H9 (cell line): ENCODE measurements at regions not wholly inside any gene's neighbourhood (a gene's known extent, or its start where the extent isn't known, plus 50 kb on each side); places are given as distances from the start of the nearest gene placed in this dataset.

Experiments used
- DNase-seq: peaks from one replicate; pipeline ENCODE4 v3.0.0-alpha.2; 2017
- H2AFZ ChIP-seq: one replicate; pipeline ENCODE4 v1.6.1; 2013; ENCODE audit warnings: mild to moderate bottlenecking, low read length, control low read depth, moderate library complexity
- H2AK5ac ChIP-seq: 2 replicates; pipeline ENCODE4 v1.6.1; 2013; ENCODE audit warnings: low read length, control low read depth, mixed read lengths; ENCODE audit not compliant: insufficient read length
- H2BK120ac ChIP-seq: one replicate; pipeline ENCODE4 v1.6.1; 2013; ENCODE audit warnings: low read depth, mild to moderate bottlenecking, low read length, control low read depth, inconsistent platforms; ENCODE audit not compliant: poor library complexity, severe bottlenecking
- H2BK12ac ChIP-seq: 2 replicates; pipeline ENCODE4 v1.6.1; 2013; ENCODE audit warnings: low read length, control low read depth, mixed read lengths, low read depth; ENCODE audit not compliant: insufficient read length
- H2BK15ac ChIP-seq: 2 replicates; pipeline ENCODE4 v1.6.1; 2013; ENCODE audit warnings: low read depth, low read length, control low read depth
- H2BK20ac ChIP-seq: one replicate; pipeline ENCODE4 v1.6.1; 2013; ENCODE audit warnings: low read depth, mild to moderate bottlenecking, low read length, control low read depth, inconsistent platforms; ENCODE audit not compliant: poor library complexity, severe bottlenecking
- H2BK5ac ChIP-seq: 2 replicates; pipeline ENCODE4 v1.6.1; 2013; ENCODE audit warnings: low read length, control low read depth, mixed read lengths; ENCODE audit not compliant: insufficient read length
- H3K14ac ChIP-seq: 2 replicates; pipeline ENCODE4 v1.6.1; 2013; ENCODE audit warnings: low read length, control low read depth; ENCODE audit not compliant: insufficient read depth
- H3K18ac ChIP-seq: 2 replicates; pipeline ENCODE4 v1.6.1; 2013; ENCODE audit warnings: low read depth, mild to moderate bottlenecking, mixed read lengths, low read length, control low read depth; ENCODE audit not compliant: insufficient read length
- H3K23ac ChIP-seq: 2 replicates; pipeline ENCODE4 v1.6.1; 2013; ENCODE audit warnings: low read length, control low read depth, mixed read lengths, low read depth; ENCODE audit not compliant: insufficient read length
- H3K23me2 ChIP-seq: 2 replicates; pipeline ENCODE4 v1.6.1; 2013; ENCODE audit warnings: low read depth, mild to moderate bottlenecking, mixed read lengths, low read length, control low read depth; ENCODE audit not compliant: insufficient read length, poor library complexity, severe bottlenecking
- H3K27ac ChIP-seq: 2 replicates; pipeline ENCODE4 v1.5.1; 2013; ENCODE audit warnings: low read length, control low read depth, mixed read lengths, low read depth; ENCODE audit not compliant: insufficient read length
- H3K27me3 ChIP-seq: 2 replicates; pipeline ENCODE4 v1.6.1; 2013; ENCODE audit warnings: low read length, control low read depth, inconsistent platforms; ENCODE audit not compliant: insufficient read depth
- H3K4ac ChIP-seq: 2 replicates; pipeline ENCODE4 v1.6.1; 2013; ENCODE audit warnings: low read depth, mild to moderate bottlenecking, control low read depth, inconsistent platforms, low read length, moderate library complexity
- H3K4me1 ChIP-seq: 2 replicates; pipeline ENCODE4 v1.6.1; 2013; ENCODE audit warnings: low read length, control low read depth, inconsistent platforms; ENCODE audit not compliant: insufficient read depth
- H3K4me2 ChIP-seq: 2 replicates; pipeline ENCODE4 v1.6.1; 2013; ENCODE audit warnings: low read length, control low read depth, mixed read lengths; ENCODE audit not compliant: insufficient read length, insufficient read depth
- H3K56ac ChIP-seq: 2 replicates; pipeline ENCODE4 v1.6.1; 2013; ENCODE audit warnings: low read depth, mild to moderate bottlenecking, mixed read lengths, low read length, control low read depth; ENCODE audit not compliant: insufficient read length
- H3K79me1 ChIP-seq: 2 replicates; pipeline ENCODE4 v1.6.1; 2013; ENCODE audit warnings: low read depth, mild to moderate bottlenecking, moderate library complexity, low read length, control low read depth, inconsistent platforms; ENCODE audit not compliant: insufficient read depth, poor library complexity, severe bottlenecking
- H3K79me2 ChIP-seq: 2 replicates; pipeline ENCODE4 v1.6.1; 2013; ENCODE audit warnings: low read length, control low read depth, inconsistent platforms; ENCODE audit not compliant: insufficient read depth
- H3K9ac ChIP-seq: 2 replicates; pipeline ENCODE4 v1.6.1; 2013; ENCODE audit warnings: low read length, control low read depth, mixed read lengths; ENCODE audit not compliant: insufficient read length; ENCODE audit errors: extremely low read depth
- H3K9me3 ChIP-seq: one replicate; pipeline ENCODE4 v1.6.1; 2013; ENCODE audit warnings: low read depth, low read length, inconsistent platforms; ENCODE audit not compliant: control insufficient read depth
- H3T11ph ChIP-seq: one replicate; pipeline ENCODE4 v1.6.1; 2013; ENCODE audit warnings: mild to moderate bottlenecking, low read length, control low read depth, inconsistent platforms
- H4K20me1 ChIP-seq: one replicate; pipeline ENCODE4 v1.6.1; 2013; ENCODE audit not compliant: control insufficient read depth, insufficient read length, insufficient read depth
- H4K5ac ChIP-seq: 2 replicates; pipeline ENCODE4 v1.6.1; 2013; ENCODE audit warnings: low read depth, mild to moderate bottlenecking, mixed read lengths, low read length, control low read depth; ENCODE audit not compliant: insufficient read length
- H4K8ac ChIP-seq: replicated peaks from 2 replicates; pipeline ENCODE4 v1.6.1; 2013; ENCODE audit warnings: low read length, control low read depth, mixed read lengths, low read depth; ENCODE audit not compliant: insufficient read length
- H4K91ac ChIP-seq: 2 replicates; pipeline ENCODE4 v1.6.1; 2013; ENCODE audit warnings: low read depth, mild to moderate bottlenecking, moderate library complexity, mixed read lengths, low read length, control low read depth; ENCODE audit not compliant: insufficient read length
- H3K27ac Mint-ChIP-seq, 3 experiments: 2 replicates in 2 of 3; 3 replicates in 1 of 3; pipeline ENCODE4 v1.8.0; 2020 to 2021; ENCODE audit warnings: mixed read lengths in 3 of 3, mild to moderate bottlenecking in 1 of 3, moderate library complexity in 1 of 3
- H3K27me3 Mint-ChIP-seq: 2 replicates; pipeline ENCODE4 v1.8.0; 2021; ENCODE audit warnings: low read depth, mild to moderate bottlenecking, moderate library complexity, mixed read lengths
- H3K36me3 Mint-ChIP-seq, 3 experiments: 2 replicates in 2 of 3; 3 replicates in 1 of 3; pipeline ENCODE4 v1.8.0; 2020 to 2021; ENCODE audit warnings: low read depth in 3 of 3, mixed read lengths in 3 of 3; ENCODE audit not compliant: insufficient read depth in 1 of 3
- H3K4me1 Mint-ChIP-seq, 2 experiments: 2 replicates each; pipeline ENCODE4 v1.8.0; 2020; ENCODE audit warnings: mixed read lengths in 2 of 2
- H3K4me3 Mint-ChIP-seq, 2 experiments: 2 replicates in 1 of 2; 3 replicates in 1 of 2; pipeline ENCODE4 v1.8.0; 2020 to 2021; ENCODE audit warnings: mild to moderate bottlenecking in 2 of 2, mixed read lengths in 2 of 2, moderate library complexity in 1 of 2
- H3K9me3 Mint-ChIP-seq, 2 experiments: 2 replicates in 1 of 2; 3 replicates in 1 of 2; pipeline ENCODE4 v1.8.0; 2020; ENCODE audit warnings: mild to moderate bottlenecking in 2 of 2, mixed read lengths in 2 of 2, moderate library complexity in 1 of 2
- WGBS: extraction: QIAGEN DNeasy Blood & Tissue Kit; methylation state at CpG from one replicate; pipeline ENCODE4 v1.1.7; 2013; ENCODE audit warnings: missing lambda C conversion rate, low lambda C conversion rate, mixed read lengths; ENCODE audit not compliant: insufficient read length; ENCODE audit errors: extremely low coverage; 5-methylcytosine and 5-hydroxymethylcytosine counted together
- TF ChIP-seq, protein P1 (sequence below): fragments of 200-600 bp; sonication (generic); conservative IDR thresholded peaks from 3 replicates; pipeline ENCODE4 v1.8.0; 2021; ENCODE audit warnings: antibody characterized with exemption, mild to moderate bottlenecking

GRCh38 chrX:2568125-2568524, 67.3 kb upstream of the DHRSX start:
- peaks cover 22 to 24% of the 10 kb centered on the region in 2 experiments for H3K4me1 Mint-ChIP-seq
- Histone ChIP-seq H3K14ac (no peak overlapping the region), H4K8ac (no peak overlapping the region), H3K27ac (no peak overlapping the region), H2AK5ac (no peak overlapping the region), H3T11ph (no peak overlapping the region), H3K9me3 (no peaks in the 10 kb centered on the region), H2BK15ac (no peak overlapping the region), H3K9ac (no peak overlapping the region), H2BK120ac (no peak overlapping the region), H3K18ac (no peak overlapping the region), H3K4me2 (no peak overlapping the region), H3K56ac (no peak overlapping the region), H2BK5ac (no peak overlapping the region), H2AFZ (no peak overlapping the region), H3K27me3 (no peaks in the 10 kb centered on the region), H3K4ac (no peak overlapping the region), H2BK12ac (no peak overlapping the region), H3K23me2 (no peaks in the 10 kb centered on the region), H4K20me1 (no peaks in the 10 kb centered on the region), H4K5ac (no peak overlapping the region), H3K23ac (no peak overlapping the region), H3K4me1 (no peaks in the 10 kb centered on the region), H2BK20ac (no peak overlapping the region), H3K79me1 (no peaks in the 10 kb centered on the region), H3K79me2 (no peaks in the 10 kb centered on the region), H4K91ac (no peak overlapping the region)
- TF ChIP-seq, protein P1, sequence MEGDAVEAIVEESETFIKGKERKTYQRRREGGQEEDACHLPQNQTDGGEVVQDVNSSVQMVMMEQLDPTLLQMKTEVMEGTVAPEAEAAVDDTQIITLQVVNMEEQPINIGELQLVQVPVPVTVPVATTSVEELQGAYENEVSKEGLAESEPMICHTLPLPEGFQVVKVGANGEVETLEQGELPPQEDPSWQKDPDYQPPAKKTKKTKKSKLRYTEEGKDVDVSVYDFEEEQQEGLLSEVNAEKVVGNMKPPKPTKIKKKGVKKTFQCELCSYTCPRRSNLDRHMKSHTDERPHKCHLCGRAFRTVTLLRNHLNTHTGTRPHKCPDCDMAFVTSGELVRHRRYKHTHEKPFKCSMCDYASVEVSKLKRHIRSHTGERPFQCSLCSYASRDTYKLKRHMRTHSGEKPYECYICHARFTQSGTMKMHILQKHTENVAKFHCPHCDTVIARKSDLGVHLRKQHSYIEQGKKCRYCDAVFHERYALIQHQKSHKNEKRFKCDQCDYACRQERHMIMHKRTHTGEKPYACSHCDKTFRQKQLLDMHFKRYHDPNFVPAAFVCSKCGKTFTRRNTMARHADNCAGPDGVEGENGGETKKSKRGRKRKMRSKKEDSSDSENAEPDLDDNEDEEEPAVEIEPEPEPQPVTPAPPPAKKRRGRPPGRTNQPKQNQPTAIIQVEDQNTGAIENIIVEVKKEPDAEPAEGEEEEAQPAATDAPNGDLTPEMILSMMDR: no peak
- no peak for DNase-seq
- peaks cover 3 to 22% (median 10%) of the 10 kb centered on the region in 3 experiments; a peak in 5 of 7 replicates for H3K36me3 Mint-ChIP-seq
- no peaks in the 10 kb centered on the region; the same call in 1 of the 2 replicates for H3K27me3 Mint-ChIP-seq
- no peak overlapping the region for H3K4me3 Mint-ChIP-seq
- H3K9me3 Mint-ChIP-seq: peaks cover 5 to 8% of the 10 kb centered on the region in 2 experiments
- H3K27ac Mint-ChIP-seq: no peak overlapping the region; a peak in 1 of 7 replicates
- no CpG with 5 or more reads among the region's 6 CpGs for WGBS
